GM23338 (cell line): ENCODE measurements at regions not wholly inside any gene's neighbourhood (a gene's known extent, or its start where the extent isn't known, plus 50 kb on each side); places are given as distances from the start of the nearest gene placed in this dataset.

ENCODE experiments used
- CREB1 ChIP-seq: fragments of 250-450 bp; sonication (Bioruptor Pico); IDR thresholded peaks from 2 replicates; pipeline ENCODE4 v1.5.0; 2020; ENCODE audit warnings: low read depth, mild to moderate bottlenecking, moderate library complexity
- EZH2 ChIP-seq: fragments of 200-600 bp; sonication (generic); IDR thresholded peaks from one replicate; pipeline ENCODE4 v1.8.0; 2017; ENCODE audit warnings: antibody characterized with exemption, mild to moderate bottlenecking, low read depth; ENCODE audit not compliant: unreplicated experiment
- EZH2phosphoT487 ChIP-seq: fragments of 200-600 bp; sonication (generic); IDR thresholded peaks from one replicate; pipeline ENCODE4 v1.8.1; 2018; ENCODE audit warnings: antibody characterized with exemption; ENCODE audit not compliant: unreplicated experiment
- JUNB ChIP-seq: IDR thresholded peaks from one replicate; pipeline ENCODE4 v1.6.1; 2016; ENCODE audit warnings: antibody characterized with exemption; ENCODE audit not compliant: unreplicated experiment
- NANOG ChIP-seq: IDR thresholded peaks from 2 replicates; pipeline ENCODE4 v1.6.1; 2016; ENCODE audit warnings: antibody characterized with exemption, borderline replicate concordance
- POLR2AphosphoS5 ChIP-seq: IDR thresholded peaks from 2 replicates; pipeline ENCODE4 v1.6.1; 2016; ENCODE audit warnings: antibody characterized with exemption, low read depth
- STAT1 ChIP-seq: IDR thresholded peaks from one replicate; pipeline ENCODE4 v1.6.1; 2016; ENCODE audit warnings: antibody characterized with exemption; ENCODE audit not compliant: unreplicated experiment
- ZNF114 ChIP-seq: fragments of 250-450 bp; sonication (Bioruptor Pico); IDR thresholded peaks from 2 replicates; pipeline ENCODE4 v1.5.0; 2020; ENCODE audit warnings: mild to moderate bottlenecking, moderate library complexity
- ZNF331 ChIP-seq: fragments of 250-450 bp; sonication (Bioruptor Pico); IDR thresholded peaks from 2 replicates; pipeline ENCODE4 v1.5.0; 2020; ENCODE audit warnings: low read depth, mild to moderate bottlenecking, moderate library complexity
- TF ChIP-seq, protein P1 (sequence below), 2 experiments: fragments of 200-600 bp in 1 of 2; sonication (generic) in 1 of 2; conservative IDR thresholded peaks; 2 replicates each; pipeline versions ENCODE4 v1.5.1 to v1.6.1; 2016 to 2017; ENCODE audit warnings: antibody characterized with exemption in 2 of 2, low read depth in 2 of 2, mild to moderate bottlenecking in 2 of 2, moderate library complexity in 1 of 2
- TF ChIP-seq, protein P2 (sequence below): IDR thresholded peaks from one replicate; pipeline ENCODE4 v1.6.1; 2018; ENCODE audit warnings: antibody characterized with exemption; ENCODE audit not compliant: unreplicated experiment
- TF ChIP-seq, protein P3 (sequence below): IDR thresholded peaks from 2 replicates; pipeline ENCODE4 v1.6.1; 2016; ENCODE audit warnings: antibody characterized with exemption

DNA sequence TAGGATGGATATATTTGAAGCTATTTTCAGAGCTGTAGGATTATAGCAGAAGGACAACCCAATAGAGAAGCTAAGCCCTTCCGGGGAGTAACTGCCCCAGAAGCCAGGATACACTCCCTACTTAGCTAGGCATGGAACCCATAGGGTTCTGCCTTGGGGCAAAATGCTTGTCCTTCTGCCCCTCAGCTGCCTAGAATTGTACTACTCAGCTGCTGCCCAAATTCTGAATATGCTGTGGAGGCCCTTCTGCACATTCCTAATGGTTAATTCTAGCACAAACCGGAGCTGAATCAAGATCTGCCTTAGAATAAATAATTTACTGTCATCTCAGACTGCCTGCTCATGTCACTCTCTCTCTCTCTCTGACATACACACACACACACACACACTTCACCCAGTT, 297.7 kb upstream of the VCX3A start:
- TF ChIP-seq EZH2: no peak
- TF ChIP-seq, protein P1, sequence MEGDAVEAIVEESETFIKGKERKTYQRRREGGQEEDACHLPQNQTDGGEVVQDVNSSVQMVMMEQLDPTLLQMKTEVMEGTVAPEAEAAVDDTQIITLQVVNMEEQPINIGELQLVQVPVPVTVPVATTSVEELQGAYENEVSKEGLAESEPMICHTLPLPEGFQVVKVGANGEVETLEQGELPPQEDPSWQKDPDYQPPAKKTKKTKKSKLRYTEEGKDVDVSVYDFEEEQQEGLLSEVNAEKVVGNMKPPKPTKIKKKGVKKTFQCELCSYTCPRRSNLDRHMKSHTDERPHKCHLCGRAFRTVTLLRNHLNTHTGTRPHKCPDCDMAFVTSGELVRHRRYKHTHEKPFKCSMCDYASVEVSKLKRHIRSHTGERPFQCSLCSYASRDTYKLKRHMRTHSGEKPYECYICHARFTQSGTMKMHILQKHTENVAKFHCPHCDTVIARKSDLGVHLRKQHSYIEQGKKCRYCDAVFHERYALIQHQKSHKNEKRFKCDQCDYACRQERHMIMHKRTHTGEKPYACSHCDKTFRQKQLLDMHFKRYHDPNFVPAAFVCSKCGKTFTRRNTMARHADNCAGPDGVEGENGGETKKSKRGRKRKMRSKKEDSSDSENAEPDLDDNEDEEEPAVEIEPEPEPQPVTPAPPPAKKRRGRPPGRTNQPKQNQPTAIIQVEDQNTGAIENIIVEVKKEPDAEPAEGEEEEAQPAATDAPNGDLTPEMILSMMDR (conservative IDR thresholded peaks at IDR 0.05; ENCODE audit: low read depth in 2 of 2): no peak
- no peak for TF ChIP-seq JUNB
- TF ChIP-seq ZNF114: no peak
- TF ChIP-seq POLR2AphosphoS5: no peak
- TF ChIP-seq, protein P2, sequence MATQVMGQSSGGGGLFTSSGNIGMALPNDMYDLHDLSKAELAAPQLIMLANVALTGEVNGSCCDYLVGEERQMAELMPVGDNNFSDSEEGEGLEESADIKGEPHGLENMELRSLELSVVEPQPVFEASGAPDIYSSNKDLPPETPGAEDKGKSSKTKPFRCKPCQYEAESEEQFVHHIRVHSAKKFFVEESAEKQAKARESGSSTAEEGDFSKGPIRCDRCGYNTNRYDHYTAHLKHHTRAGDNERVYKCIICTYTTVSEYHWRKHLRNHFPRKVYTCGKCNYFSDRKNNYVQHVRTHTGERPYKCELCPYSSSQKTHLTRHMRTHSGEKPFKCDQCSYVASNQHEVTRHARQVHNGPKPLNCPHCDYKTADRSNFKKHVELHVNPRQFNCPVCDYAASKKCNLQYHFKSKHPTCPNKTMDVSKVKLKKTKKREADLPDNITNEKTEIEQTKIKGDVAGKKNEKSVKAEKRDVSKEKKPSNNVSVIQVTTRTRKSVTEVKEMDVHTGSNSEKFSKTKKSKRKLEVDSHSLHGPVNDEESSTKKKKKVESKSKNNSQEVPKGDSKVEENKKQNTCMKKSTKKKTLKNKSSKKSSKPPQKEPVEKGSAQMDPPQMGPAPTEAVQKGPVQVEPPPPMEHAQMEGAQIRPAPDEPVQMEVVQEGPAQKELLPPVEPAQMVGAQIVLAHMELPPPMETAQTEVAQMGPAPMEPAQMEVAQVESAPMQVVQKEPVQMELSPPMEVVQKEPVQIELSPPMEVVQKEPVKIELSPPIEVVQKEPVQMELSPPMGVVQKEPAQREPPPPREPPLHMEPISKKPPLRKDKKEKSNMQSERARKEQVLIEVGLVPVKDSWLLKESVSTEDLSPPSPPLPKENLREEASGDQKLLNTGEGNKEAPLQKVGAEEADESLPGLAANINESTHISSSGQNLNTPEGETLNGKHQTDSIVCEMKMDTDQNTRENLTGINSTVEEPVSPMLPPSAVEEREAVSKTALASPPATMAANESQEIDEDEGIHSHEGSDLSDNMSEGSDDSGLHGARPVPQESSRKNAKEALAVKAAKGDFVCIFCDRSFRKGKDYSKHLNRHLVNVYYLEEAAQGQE: no peak
- no peak for TF ChIP-seq CREB1
- no peak for TF ChIP-seq EZH2phosphoT487
- TF ChIP-seq, protein P3, sequence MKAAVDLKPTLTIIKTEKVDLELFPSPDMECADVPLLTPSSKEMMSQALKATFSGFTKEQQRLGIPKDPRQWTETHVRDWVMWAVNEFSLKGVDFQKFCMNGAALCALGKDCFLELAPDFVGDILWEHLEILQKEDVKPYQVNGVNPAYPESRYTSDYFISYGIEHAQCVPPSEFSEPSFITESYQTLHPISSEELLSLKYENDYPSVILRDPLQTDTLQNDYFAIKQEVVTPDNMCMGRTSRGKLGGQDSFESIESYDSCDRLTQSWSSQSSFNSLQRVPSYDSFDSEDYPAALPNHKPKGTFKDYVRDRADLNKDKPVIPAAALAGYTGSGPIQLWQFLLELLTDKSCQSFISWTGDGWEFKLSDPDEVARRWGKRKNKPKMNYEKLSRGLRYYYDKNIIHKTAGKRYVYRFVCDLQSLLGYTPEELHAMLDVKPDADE: no peak
- no peak for TF ChIP-seq NANOG
- TF ChIP-seq ZNF331 (CRISPR knock-in tag): no peak
- no peak for TF ChIP-seq STAT1
